HepG2 (cell line): ENCODE measurements at regions not wholly inside any gene's neighbourhood (a gene's known extent, or its start where the extent isn't known, plus 50 kb on each side); places are given as distances from the start of the nearest gene placed in this dataset.
A peak's percentile ranks its signal among the peaks of the same experiment; 100 is the strongest.

Experiments used
- CAMTA2 ChIP-seq: sonication (generic); formaldehyde crosslinking; IDR thresholded peaks from 2 replicates; pipeline ENCODE4 v1.4.0; 2020; ENCODE audit warnings: mild to moderate bottlenecking, missing genetic modification reagents, borderline replicate concordance
- EEA1 ChIP-seq: sonication (generic); formaldehyde crosslinking; IDR thresholded peaks from 2 replicates; pipeline ENCODE4 v1.5.1; 2020; ENCODE audit warnings: mild to moderate bottlenecking, missing genetic modification reagents, borderline replicate concordance
- GTF3A ChIP-seq: sonication (generic); formaldehyde crosslinking; conservative IDR thresholded peaks from 2 replicates; pipeline ENCODE4 v1.4.0; 2020; ENCODE audit warnings: mild to moderate bottlenecking, missing genetic modification reagents
- HINFP ChIP-seq: sonication (generic); formaldehyde crosslinking; IDR thresholded peaks from 2 replicates; pipeline ENCODE4 v1.4.0; 2020; ENCODE audit warnings: low read depth, mild to moderate bottlenecking, missing genetic modification reagents
- LBX2 ChIP-seq: sonication (generic); formaldehyde crosslinking; IDR thresholded peaks from 2 replicates; pipeline ENCODE4 v1.5.0; 2020; ENCODE audit warnings: missing genetic modification reagents, mild to moderate bottlenecking, borderline replicate concordance
- NFYB ChIP-seq: sonication (generic); formaldehyde crosslinking; IDR thresholded peaks from 2 replicates; pipeline ENCODE4 v1.4.0; 2020; ENCODE audit warnings: missing genetic modification reagents
- REXO4 ChIP-seq: sonication (generic); formaldehyde crosslinking; IDR thresholded peaks from 2 replicates; pipeline ENCODE4 v1.8.0; 2022; ENCODE audit warnings: missing genetic modification reagents, mild to moderate bottlenecking, borderline replicate concordance
- RFX5 ChIP-seq: IDR thresholded peaks from 2 replicates; pipeline ENCODE4 v1.6.1; 2011; ENCODE audit warnings: low read depth, low read length, improper control_type of control experiment
- SATB2 ChIP-seq: sonication (generic); formaldehyde crosslinking; IDR thresholded peaks from 2 replicates; pipeline ENCODE4 v1.5.0; 2020; ENCODE audit warnings: missing genetic modification reagents
- TEF ChIP-seq: sonication (generic); formaldehyde crosslinking; IDR thresholded peaks from 2 replicates; pipeline ENCODE4 v1.5.0; 2020; ENCODE audit warnings: missing genetic modification reagents
- TOPORS ChIP-seq: sonication (generic); formaldehyde crosslinking; IDR thresholded peaks from 2 replicates; pipeline ENCODE4 v1.8.0; 2023; ENCODE audit warnings: mild to moderate bottlenecking, missing genetic modification reagents
- TSC22D2 ChIP-seq: sonication (generic); formaldehyde crosslinking; IDR thresholded peaks from 2 replicates; pipeline ENCODE4 v1.5.1; 2020; ENCODE audit warnings: missing genetic modification reagents, mild to moderate bottlenecking, borderline replicate concordance
- ZBTB21 ChIP-seq: sonication (generic); formaldehyde crosslinking; IDR thresholded peaks from 2 replicates; pipeline ENCODE4 v1.4.0; 2020; ENCODE audit warnings: missing genetic modification reagents
- ZIK1 ChIP-seq: sonication (generic); formaldehyde crosslinking; IDR thresholded peaks from 2 replicates; pipeline ENCODE4 v1.5.0; 2020; ENCODE audit warnings: mild to moderate bottlenecking, low read depth, missing genetic modification reagents, borderline replicate concordance
- ZNF225 ChIP-seq: sonication (generic); formaldehyde crosslinking; IDR thresholded peaks from 2 replicates; pipeline ENCODE4 v1.4.0; 2020; ENCODE audit warnings: mild to moderate bottlenecking, missing genetic modification reagents
- ZNF572 ChIP-seq: sonication (generic); formaldehyde crosslinking; IDR thresholded peaks from 2 replicates; pipeline ENCODE4 v1.5.1; 2020; ENCODE audit warnings: mild to moderate bottlenecking, missing genetic modification reagents
- ZNF687 ChIP-seq: sonication (generic); formaldehyde crosslinking; IDR thresholded peaks from 2 replicates; pipeline ENCODE4 v1.5.1; 2020; ENCODE audit warnings: mild to moderate bottlenecking, missing genetic modification reagents, moderate library complexity
- ZNF749 ChIP-seq: sonication (generic); formaldehyde crosslinking; IDR thresholded peaks from 2 replicates; pipeline ENCODE4 v1.8.0; 2022; ENCODE audit warnings: mild to moderate bottlenecking, missing genetic modification reagents, moderate library complexity, borderline replicate concordance
- TF ChIP-seq, protein P1 (sequence below): IDR thresholded peaks from 2 replicates; pipeline ENCODE4 v1.6.1; 2016
- TF ChIP-seq, protein P2 (sequence below): sonication (generic); formaldehyde crosslinking; IDR thresholded peaks from 2 replicates; pipeline ENCODE4 v1.4.0; 2020; ENCODE audit warnings: missing genetic modification reagents

DNA sequence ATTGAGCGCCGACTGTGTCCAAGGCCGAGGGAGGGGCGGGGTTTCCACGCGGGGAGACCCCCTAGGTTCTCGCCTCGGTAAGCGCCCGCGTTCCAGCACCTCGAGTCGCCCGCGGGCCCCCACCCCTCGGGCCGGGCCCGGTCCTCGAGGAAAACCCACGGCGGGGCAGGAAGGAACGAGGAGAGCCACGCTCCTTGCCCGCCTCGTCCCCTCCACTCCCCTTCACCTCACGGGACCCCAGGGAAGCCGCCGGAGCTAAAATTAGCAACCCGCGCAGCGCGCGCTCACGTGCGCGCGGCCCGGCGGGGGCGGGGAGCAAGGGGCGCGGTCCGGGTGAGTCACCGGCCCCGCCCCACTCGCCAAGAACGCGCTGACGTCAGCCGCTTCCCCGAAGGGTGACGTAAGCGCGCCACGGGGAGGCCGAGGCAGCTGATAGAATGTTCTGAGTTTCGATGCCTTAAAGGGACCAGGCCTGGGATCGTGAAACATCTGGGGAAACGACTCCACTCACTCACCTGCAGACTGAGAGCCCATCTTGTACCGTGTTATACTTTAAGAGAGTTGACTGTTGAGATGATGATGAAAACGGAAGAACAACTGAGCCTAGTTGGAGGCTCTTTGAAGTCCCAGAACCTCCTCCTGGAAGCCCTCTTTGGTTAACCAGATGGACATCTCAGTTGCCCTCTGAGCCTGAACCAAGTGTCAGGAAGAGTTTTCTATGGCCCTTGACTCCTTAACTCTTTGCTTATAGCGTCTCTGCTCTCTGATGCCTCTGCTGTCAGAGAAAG lies 49.7 kb upstream of the ATF3 start (continued):
- TF ChIP-seq ZNF687 (CRISPR knock-in tag) (peak; percentile 91), GTF3A (CRISPR knock-in tag) (no peak), ZNF225 (CRISPR knock-in tag) (no peak), RFX5 (no peak), NFYB (no peak), HINFP (CRISPR knock-in tag) (no peak), SATB2 (CRISPR knock-in tag) (no peak), TOPORS (CRISPR knock-in tag) (no peak), TSC22D2 (CRISPR knock-in tag) (no peak), TEF (CRISPR knock-in tag) (no peak), ZNF572 (CRISPR knock-in tag) (no peak), ZBTB21 (peak; percentile 55; the same call in 1 of the 2 replicates), LBX2 (CRISPR knock-in tag) (no peak), CAMTA2 (CRISPR knock-in tag) (no peak), ZNF749 (CRISPR knock-in tag) (no peak), REXO4 (CRISPR knock-in tag) (no peak), ZIK1 (CRISPR knock-in tag) (no peak), EEA1 (no peak)
- TF ChIP-seq, protein P1, sequence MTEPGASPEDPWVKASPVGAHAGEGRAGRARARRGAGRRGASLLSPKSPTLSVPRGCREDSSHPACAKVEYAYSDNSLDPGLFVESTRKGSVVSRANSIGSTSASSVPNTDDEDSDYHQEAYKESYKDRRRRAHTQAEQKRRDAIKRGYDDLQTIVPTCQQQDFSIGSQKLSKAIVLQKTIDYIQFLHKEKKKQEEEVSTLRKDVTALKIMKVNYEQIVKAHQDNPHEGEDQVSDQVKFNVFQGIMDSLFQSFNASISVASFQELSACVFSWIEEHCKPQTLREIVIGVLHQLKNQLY = no peak
- TF ChIP-seq, protein P2, sequence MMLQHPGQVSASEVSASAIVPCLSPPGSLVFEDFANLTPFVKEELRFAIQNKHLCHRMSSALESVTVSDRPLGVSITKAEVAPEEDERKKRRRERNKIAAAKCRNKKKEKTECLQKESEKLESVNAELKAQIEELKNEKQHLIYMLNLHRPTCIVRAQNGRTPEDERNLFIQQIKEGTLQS (CRISPR knock-in tag) = peak; percentile 96
